HEK293 (cell line): ENCODE measurements at regions not wholly inside any gene's neighbourhood (a gene's known extent, or its start where the extent isn't known, plus 50 kb on each side); places are given as distances from the start of the nearest gene placed in this dataset.

Experiments used
- CTCF ChIA-PET: fragments of 350-600 bp; formaldehyde crosslinking; extraction: SDS; loops from one replicate; lab custom pipeline; 2021; ENCODE audit warnings: antibody characterized with exemption; lab: Yijun Ruan, JAX
- POLR2A ChIA-PET: fragments of 300-600 bp; formaldehyde crosslinking; extraction: SDS; loops from one replicate; lab custom pipeline; 2020; ENCODE audit warnings: antibody characterized with exemption, inconsistent platforms; lab: Yijun Ruan, JAX
- H3K27ac ChIP-seq: fragments of 200-500 bp; sonication (Bioruptor generic); 2 replicates; pipeline ENCODE4 v1.5.1; 2014; ENCODE audit warnings: low read depth, low read length, control low read depth, inconsistent platforms; ENCODE audit errors: extremely low read depth
- H3K36me3 ChIP-seq, 2 experiments: fragments of 200-500 bp in 1 of 2; sonication (Bioruptor generic) in 1 of 2; 1 replicate in 1 of 2; 2 replicates in 1 of 2; pipeline ENCODE4 v1.5.1; 2014 to 2017; ENCODE audit warnings: inconsistent platforms in 2 of 2, low read length in 2 of 2; ENCODE audit not compliant: control insufficient read depth in 2 of 2, insufficient read depth in 1 of 2
- H3K4me1 ChIP-seq: fragments of 200-500 bp; sonication (Bioruptor generic); 2 replicates; pipeline ENCODE4 v1.5.1; 2014; ENCODE audit warnings: mild to moderate bottlenecking, low read length, inconsistent platforms; ENCODE audit not compliant: control insufficient read depth, insufficient read depth
- H3K4me3 ChIP-seq: 2 replicates; pipeline ENCODE4 v1.5.1; 2011; ENCODE audit warnings: low read depth, mild to moderate bottlenecking, control low read depth, low read length, moderate library complexity
- H3K9me3 ChIP-seq: fragments of 200-500 bp; sonication (Bioruptor generic); 2 replicates; pipeline ENCODE4 v1.5.1; 2014; ENCODE audit warnings: low read depth, low read length, inconsistent platforms; ENCODE audit not compliant: control insufficient read depth, insufficient read depth
- EGR2 ChIP-seq: fragments of 450-650 bp; formaldehyde crosslinking; IDR thresholded peaks from 2 replicates; pipeline ENCODE4 v1.5.1; 2016; ENCODE audit warnings: low read depth, missing biosample characterization, missing genetic modification characterization
- GLIS2 ChIP-seq: fragments of 450-650 bp; formaldehyde crosslinking; IDR thresholded peaks from 2 replicates; pipeline ENCODE4 v1.5.1; 2016; ENCODE audit warnings: missing biosample characterization, missing genetic modification characterization
- ZBTB8A ChIP-seq: fragments of 450-650 bp; formaldehyde crosslinking; IDR thresholded peaks from 2 replicates; pipeline ENCODE4 v1.5.1; 2016; ENCODE audit warnings: missing biosample characterization, missing genetic modification characterization
- ZNF169 ChIP-seq: fragments of 450-650 bp; formaldehyde crosslinking; IDR thresholded peaks from 2 replicates; pipeline ENCODE4 v1.5.1; 2016; ENCODE audit warnings: missing biosample characterization, missing genetic modification characterization
- ZNF266 ChIP-seq: fragments of 450-650 bp; formaldehyde crosslinking; IDR thresholded peaks from 2 replicates; pipeline ENCODE4 v1.5.1; 2016; ENCODE audit warnings: missing biosample characterization, missing genetic modification characterization, low read depth
- ZNF394 ChIP-seq: fragments of 450-650 bp; formaldehyde crosslinking; IDR thresholded peaks from 2 replicates; pipeline ENCODE4 v1.5.1; 2016; ENCODE audit warnings: missing biosample characterization, missing genetic modification characterization, mild to moderate bottlenecking, moderate library complexity, borderline replicate concordance
- ZNF571 ChIP-seq: fragments of 450-650 bp; formaldehyde crosslinking; IDR thresholded peaks from 2 replicates; pipeline ENCODE4 v1.5.0; 2017; ENCODE audit warnings: missing biosample characterization, missing genetic modification characterization
- ZNF707 ChIP-seq: fragments of 450-650 bp; formaldehyde crosslinking; IDR thresholded peaks from 2 replicates; pipeline ENCODE4 v1.5.1; 2016; ENCODE audit warnings: missing biosample characterization, missing genetic modification characterization
- ZNF837 ChIP-seq: fragments of 450-650 bp; formaldehyde crosslinking; IDR thresholded peaks from 2 replicates; pipeline ENCODE4 v1.5.1; 2016; ENCODE audit warnings: missing biosample characterization, missing genetic modification characterization
- ZNF843 ChIP-seq: fragments of 450-650 bp; formaldehyde crosslinking; IDR thresholded peaks from 2 replicates; pipeline ENCODE4 v1.5.1; 2016; ENCODE audit warnings: missing biosample characterization, missing genetic modification characterization
- TF ChIP-seq, protein P1 (sequence below): fragments of 450-650 bp; formaldehyde crosslinking; optimal IDR thresholded peaks from 2 replicates; pipeline ENCODE3; 2016; ENCODE audit warnings: missing biosample characterization, mild to moderate bottlenecking, missing genetic modification characterization
- TF ChIP-seq, protein P2 (sequence below): fragments of 450-650 bp; formaldehyde crosslinking; IDR thresholded peaks from 2 replicates; pipeline ENCODE4 v1.5.1; 2017; ENCODE audit warnings: missing biosample characterization, missing genetic modification characterization
- TF ChIP-seq, protein P3 (sequence below): fragments of 450-650 bp; formaldehyde crosslinking; IDR thresholded peaks from 2 replicates; pipeline ENCODE4 v1.5.1; 2016; ENCODE audit warnings: missing biosample characterization, missing genetic modification characterization, borderline replicate concordance
- TF ChIP-seq, protein P4 (sequence below): fragments of 450-650 bp; formaldehyde crosslinking; IDR thresholded peaks from 2 replicates; pipeline ENCODE4 v1.5.1; 2017; ENCODE audit warnings: missing biosample characterization, missing genetic modification characterization

DNA sequence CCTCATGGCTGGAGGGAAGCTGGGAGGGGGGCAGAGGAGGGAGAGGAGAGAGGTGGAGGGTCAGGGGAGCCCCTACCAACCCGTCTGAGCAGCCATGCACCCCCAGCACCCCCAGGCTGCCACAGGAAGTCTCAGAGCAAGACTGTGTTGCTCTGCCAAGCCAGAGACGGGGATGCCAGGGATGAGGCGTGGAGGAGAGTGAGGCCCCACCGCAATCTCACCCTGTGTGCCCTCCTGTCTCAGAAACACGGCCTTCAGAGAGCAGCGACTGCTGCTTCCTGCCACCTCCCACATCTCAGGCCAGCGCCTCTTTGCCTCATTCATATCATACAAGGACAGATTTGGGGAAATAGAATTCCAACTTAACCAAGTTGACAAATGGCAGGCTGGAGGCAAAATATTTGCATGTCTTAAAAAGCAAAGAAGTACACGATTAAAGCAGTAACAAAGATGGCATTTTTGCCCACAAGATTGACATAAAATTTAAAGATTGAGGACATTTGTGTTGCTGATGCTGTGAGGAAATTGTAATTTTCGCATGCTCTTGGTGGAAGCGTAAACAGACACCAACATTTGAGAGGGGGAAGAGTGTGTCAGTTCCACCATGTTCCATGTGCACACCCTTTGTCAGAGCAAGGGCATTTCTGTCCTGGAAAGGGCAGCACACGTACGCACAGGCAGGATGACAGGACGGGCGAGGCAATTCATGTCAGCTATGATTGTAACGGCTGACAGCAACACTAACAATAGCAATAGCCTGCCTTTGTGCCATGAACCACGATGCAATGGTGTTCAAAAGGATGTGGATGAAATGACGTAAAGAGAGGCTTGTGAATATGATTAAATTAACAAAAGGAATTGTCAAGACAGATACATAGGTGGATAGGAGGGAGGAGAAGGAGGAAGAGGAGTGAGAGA lies 59.0 kb upstream of the BACE2 start:
- POLR2A ChIA-PET = no interaction called here
- CTCF ChIA-PET = interaction anchor here (0.7 to 1.4 kb wide), 2 partner anchors 12 to 25 kb away, joined by 3 to 6 read pairs; no protein-coding TSS in a partner anchor
- H3K36me3 ChIP-seq = no peaks in the 10 kb centered on the region
- TF ChIP-seq ZBTB8A (no peak), ZNF266 (tag by site-specific recombination) (no peak), ZNF837 (tag by site-specific recombination) (no peak), ZNF394 (tag by site-specific recombination) (no peak), ZNF843 (tag by site-specific recombination) (no peak), GLIS2 (tag by site-specific recombination) (no peak), ZNF169 (tag by site-specific recombination) (no peak), ZNF571 (no peak)
- TF ChIP-seq, protein P1, sequence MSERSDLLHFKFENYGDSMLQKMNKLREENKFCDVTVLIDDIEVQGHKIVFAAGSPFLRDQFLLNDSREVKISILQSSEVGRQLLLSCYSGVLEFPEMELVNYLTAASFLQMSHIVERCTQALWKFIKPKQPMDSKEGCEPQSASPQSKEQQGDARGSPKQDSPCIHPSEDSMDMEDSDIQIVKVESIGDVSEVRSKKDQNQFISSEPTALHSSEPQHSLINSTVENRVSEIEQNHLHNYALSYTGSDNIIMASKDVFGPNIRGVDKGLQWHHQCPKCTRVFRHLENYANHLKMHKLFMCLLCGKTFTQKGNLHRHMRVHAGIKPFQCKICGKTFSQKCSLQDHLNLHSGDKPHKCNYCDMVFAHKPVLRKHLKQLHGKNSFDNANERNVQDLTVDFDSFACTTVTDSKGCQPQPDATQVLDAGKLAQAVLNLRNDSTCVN = no peak
- TF ChIP-seq, protein P2, sequence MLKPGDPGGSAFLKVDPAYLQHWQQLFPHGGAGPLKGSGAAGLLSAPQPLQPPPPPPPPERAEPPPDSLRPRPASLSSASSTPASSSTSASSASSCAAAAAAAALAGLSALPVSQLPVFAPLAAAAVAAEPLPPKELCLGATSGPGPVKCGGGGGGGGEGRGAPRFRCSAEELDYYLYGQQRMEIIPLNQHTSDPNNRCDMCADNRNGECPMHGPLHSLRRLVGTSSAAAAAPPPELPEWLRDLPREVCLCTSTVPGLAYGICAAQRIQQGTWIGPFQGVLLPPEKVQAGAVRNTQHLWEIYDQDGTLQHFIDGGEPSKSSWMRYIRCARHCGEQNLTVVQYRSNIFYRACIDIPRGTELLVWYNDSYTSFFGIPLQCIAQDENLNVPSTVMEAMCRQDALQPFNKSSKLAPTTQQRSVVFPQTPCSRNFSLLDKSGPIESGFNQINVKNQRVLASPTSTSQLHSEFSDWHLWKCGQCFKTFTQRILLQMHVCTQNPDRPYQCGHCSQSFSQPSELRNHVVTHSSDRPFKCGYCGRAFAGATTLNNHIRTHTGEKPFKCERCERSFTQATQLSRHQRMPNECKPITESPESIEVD (tag by site-specific recombination) = no peak
- TF ChIP-seq, protein P3, sequence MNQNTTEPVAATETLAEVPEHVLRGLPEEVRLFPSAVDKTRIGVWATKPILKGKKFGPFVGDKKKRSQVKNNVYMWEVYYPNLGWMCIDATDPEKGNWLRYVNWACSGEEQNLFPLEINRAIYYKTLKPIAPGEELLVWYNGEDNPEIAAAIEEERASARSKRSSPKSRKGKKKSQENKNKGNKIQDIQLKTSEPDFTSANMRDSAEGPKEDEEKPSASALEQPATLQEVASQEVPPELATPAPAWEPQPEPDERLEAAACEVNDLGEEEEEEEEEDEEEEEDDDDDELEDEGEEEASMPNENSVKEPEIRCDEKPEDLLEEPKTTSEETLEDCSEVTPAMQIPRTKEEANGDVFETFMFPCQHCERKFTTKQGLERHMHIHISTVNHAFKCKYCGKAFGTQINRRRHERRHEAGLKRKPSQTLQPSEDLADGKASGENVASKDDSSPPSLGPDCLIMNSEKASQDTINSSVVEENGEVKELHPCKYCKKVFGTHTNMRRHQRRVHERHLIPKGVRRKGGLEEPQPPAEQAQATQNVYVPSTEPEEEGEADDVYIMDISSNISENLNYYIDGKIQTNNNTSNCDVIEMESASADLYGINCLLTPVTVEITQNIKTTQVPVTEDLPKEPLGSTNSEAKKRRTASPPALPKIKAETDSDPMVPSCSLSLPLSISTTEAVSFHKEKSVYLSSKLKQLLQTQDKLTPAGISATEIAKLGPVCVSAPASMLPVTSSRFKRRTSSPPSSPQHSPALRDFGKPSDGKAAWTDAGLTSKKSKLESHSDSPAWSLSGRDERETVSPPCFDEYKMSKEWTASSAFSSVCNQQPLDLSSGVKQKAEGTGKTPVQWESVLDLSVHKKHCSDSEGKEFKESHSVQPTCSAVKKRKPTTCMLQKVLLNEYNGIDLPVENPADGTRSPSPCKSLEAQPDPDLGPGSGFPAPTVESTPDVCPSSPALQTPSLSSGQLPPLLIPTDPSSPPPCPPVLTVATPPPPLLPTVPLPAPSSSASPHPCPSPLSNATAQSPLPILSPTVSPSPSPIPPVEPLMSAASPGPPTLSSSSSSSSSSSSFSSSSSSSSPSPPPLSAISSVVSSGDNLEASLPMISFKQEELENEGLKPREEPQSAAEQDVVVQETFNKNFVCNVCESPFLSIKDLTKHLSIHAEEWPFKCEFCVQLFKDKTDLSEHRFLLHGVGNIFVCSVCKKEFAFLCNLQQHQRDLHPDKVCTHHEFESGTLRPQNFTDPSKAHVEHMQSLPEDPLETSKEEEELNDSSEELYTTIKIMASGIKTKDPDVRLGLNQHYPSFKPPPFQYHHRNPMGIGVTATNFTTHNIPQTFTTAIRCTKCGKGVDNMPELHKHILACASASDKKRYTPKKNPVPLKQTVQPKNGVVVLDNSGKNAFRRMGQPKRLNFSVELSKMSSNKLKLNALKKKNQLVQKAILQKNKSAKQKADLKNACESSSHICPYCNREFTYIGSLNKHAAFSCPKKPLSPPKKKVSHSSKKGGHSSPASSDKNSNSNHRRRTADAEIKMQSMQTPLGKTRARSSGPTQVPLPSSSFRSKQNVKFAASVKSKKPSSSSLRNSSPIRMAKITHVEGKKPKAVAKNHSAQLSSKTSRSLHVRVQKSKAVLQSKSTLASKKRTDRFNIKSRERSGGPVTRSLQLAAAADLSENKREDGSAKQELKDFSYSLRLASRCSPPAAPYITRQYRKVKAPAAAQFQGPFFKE = no peak
- no peaks in the 10 kb centered on the region for H3K9me3 ChIP-seq
- no peak overlapping the region for H3K27ac ChIP-seq
- H3K4me1 ChIP-seq = peaks cover 4% of the 10 kb centered on the region; the same call in 1 of the 2 replicates
- no peak overlapping the region for H3K4me3 ChIP-seq

DNA sequence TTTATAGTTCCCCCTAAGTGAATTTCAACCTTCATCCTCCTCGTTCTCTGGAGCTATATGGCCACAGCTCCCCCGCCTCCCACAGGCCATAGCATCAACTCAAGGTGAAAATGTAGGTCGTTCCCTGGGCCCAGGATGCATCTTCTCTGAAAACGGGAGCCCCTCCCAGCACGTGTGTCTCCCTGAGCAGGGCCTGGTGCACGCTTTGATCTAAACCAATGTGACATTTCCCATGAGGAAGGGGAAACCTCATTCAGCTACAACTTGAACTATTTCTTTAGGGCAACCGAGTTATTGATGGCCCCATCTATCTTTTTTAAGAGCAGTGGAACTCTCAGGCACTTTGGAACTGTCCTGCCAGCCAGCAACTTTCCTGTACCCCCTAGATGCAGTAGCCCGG lies 57.8 kb upstream of the BACE2 start:
- Histone ChIP-seq H3K36me3 (no peaks in the 10 kb centered on the region), H3K4me3 (no peak overlapping the region), H3K4me1 (peaks cover 4% of the 10 kb centered on the region; the same call in 1 of the 2 replicates), H3K9me3 (no peaks in the 10 kb centered on the region), H3K27ac (no peak overlapping the region)
- POLR2A ChIA-PET = no interaction called here
- CTCF ChIA-PET = interaction anchor here (0.6 to 1.4 kb wide), 3 partner anchors 11 to 1337 kb away, joined by 3 to 6 read pairs (median 6); no protein-coding TSS in a partner anchor
- TF ChIP-seq, protein P3 = no peak
- TF ChIP-seq ZNF707 = no peak
- TF ChIP-seq, protein P4, sequence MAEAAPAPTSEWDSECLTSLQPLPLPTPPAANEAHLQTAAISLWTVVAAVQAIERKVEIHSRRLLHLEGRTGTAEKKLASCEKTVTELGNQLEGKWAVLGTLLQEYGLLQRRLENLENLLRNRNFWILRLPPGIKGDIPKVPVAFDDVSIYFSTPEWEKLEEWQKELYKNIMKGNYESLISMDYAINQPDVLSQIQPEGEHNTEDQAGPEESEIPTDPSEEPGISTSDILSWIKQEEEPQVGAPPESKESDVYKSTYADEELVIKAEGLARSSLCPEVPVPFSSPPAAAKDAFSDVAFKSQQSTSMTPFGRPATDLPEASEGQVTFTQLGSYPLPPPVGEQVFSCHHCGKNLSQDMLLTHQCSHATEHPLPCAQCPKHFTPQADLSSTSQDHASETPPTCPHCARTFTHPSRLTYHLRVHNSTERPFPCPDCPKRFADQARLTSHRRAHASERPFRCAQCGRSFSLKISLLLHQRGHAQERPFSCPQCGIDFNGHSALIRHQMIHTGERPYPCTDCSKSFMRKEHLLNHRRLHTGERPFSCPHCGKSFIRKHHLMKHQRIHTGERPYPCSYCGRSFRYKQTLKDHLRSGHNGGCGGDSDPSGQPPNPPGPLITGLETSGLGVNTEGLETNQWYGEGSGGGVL (tag by site-specific recombination) = no peak
- TF ChIP-seq EGR2 = no peak
